SK-N-MC (cell line): ENCODE measurements at regions not wholly inside any gene's neighbourhood (a gene's known extent, or its start where the extent isn't known, plus 50 kb on each side); places are given as distances from the start of the nearest gene placed in this dataset.

ENCODE experiments used
- DNase-seq: peaks from one replicate; pipeline ENCODE4 v3.0.0-alpha.2; 2011; ENCODE audit warnings: low read depth, low spot score
- H3K27ac ChIP-seq: fragments of 200-600 bp; sonication (generic); 2 replicates; pipeline ENCODE4 v1.5.1; 2016; ENCODE audit warnings: mixed run types
- H3K36me3 ChIP-seq: fragments of 200-600 bp; sonication (generic); 2 replicates; pipeline ENCODE4 v1.6.1; 2017; ENCODE audit warnings: antibody characterized with exemption, low read length, mixed read lengths; ENCODE audit not compliant: insufficient read depth
- H3K4me3 ChIP-seq: fragments of 200-600 bp; sonication (generic); 2 replicates; pipeline ENCODE4 v1.5.1; 2016
- H3K9ac ChIP-seq: fragments of 200-600 bp; sonication (generic); 2 replicates; pipeline ENCODE4 v1.8.0; 2017; ENCODE audit warnings: mixed run types, mixed read lengths; ENCODE audit not compliant: insufficient read length
- H3K9me3 ChIP-seq: fragments of 200-600 bp; sonication (generic); 2 replicates; pipeline ENCODE4 v1.6.1; 2017; ENCODE audit warnings: low read depth, mild to moderate bottlenecking, antibody characterized with exemption, low read length, moderate library complexity, mixed read lengths
- EZH2 ChIP-seq: fragments of 200-600 bp; sonication (generic); IDR thresholded peaks from one replicate; pipeline ENCODE4 v1.6.1; 2017; ENCODE audit warnings: antibody characterized with exemption
- FOXP2 ChIP-seq: optimal IDR thresholded peaks from 2 replicates; pipeline ENCODE3; 2011; ENCODE audit warnings: mild to moderate bottlenecking, moderate library complexity; ENCODE audit not compliant: insufficient read depth; ENCODE audit errors: extremely low read length, control extremely low read depth
- POLR2AphosphoS5 ChIP-seq: IDR thresholded peaks from 2 replicates; pipeline ENCODE4 v1.6.1; 2012; ENCODE audit warnings: mild to moderate bottlenecking, low read depth, low read length, borderline replicate concordance

GRCh38 chr4:96166806-96167205 lies 326.9 kb downstream of the PDHA2 start:
- Histone ChIP-seq H3K9ac (no peak overlapping the region), H3K4me3 (no peak overlapping the region), H3K36me3 (no peaks in the 10 kb centered on the region), H3K9me3 (no peaks in the 10 kb centered on the region), H3K27ac (no peak overlapping the region)
- DNase-seq: no peak
- TF ChIP-seq EZH2: no peak
- no peak for TF ChIP-seq POLR2AphosphoS5
- no peak for TF ChIP-seq FOXP2

- no peak for DNase-seq
- Histone ChIP-seq H3K27ac (no peak overlapping the region), H3K36me3 (no peaks in the 10 kb centered on the region), H3K9ac (no peak overlapping the region), H3K9me3 (no peaks in the 10 kb centered on the region), H3K4me3 (no peak overlapping the region)
- TF ChIP-seq EZH2 (no peak), POLR2AphosphoS5 (no peak), FOXP2 (no peak)
Measured at GRCh38 chr4:96170198-96170597, 330.3 kb downstream of the PDHA2 start.

- no peaks in the 10 kb centered on the region for H3K36me3 ChIP-seq
- no peak overlapping the region for H3K4me3 ChIP-seq
- TF ChIP-seq EZH2 (no peak), POLR2AphosphoS5 (no peak), FOXP2 (no peak)
- DNase-seq: no peak
- H3K27ac ChIP-seq: no peak overlapping the region
- H3K9ac ChIP-seq: no peak overlapping the region
- H3K9me3 ChIP-seq: no peaks in the 10 kb centered on the region
Measured at GRCh38 chr4:96173756-96174155, 333.9 kb downstream of the PDHA2 start.

GRCh38 chr4:96175871-96176270 lies 336.0 kb downstream of the PDHA2 start:
- Histone ChIP-seq H3K27ac (no peak overlapping the region), H3K9me3 (no peaks in the 10 kb centered on the region), H3K36me3 (no peaks in the 10 kb centered on the region), H3K4me3 (no peak overlapping the region), H3K9ac (no peak overlapping the region)
- no peak for DNase-seq
- no peak for TF ChIP-seq FOXP2

- Histone ChIP-seq H3K36me3 (no peaks in the 10 kb centered on the region), H3K4me3 (no peak overlapping the region), H3K27ac (no peak overlapping the region), H3K9ac (no peak overlapping the region), H3K9me3 (no peaks in the 10 kb centered on the region)
- TF ChIP-seq POLR2AphosphoS5 (no peak), FOXP2 (no peak), EZH2 (no peak)
- peak; percentile 3 for DNase-seq
Measured at GRCh38 chr4:96183611-96184010, 343.7 kb downstream of the PDHA2 start.

GRCh38 chr4:96186593-96186992 lies 346.7 kb downstream of the PDHA2 start:
- Histone ChIP-seq H3K27ac (no peak overlapping the region), H3K36me3 (no peaks in the 10 kb centered on the region), H3K9ac (no peak overlapping the region), H3K9me3 (no peaks in the 10 kb centered on the region), H3K4me3 (no peak overlapping the region)
- no peak for DNase-seq
- TF ChIP-seq EZH2 (no peak), POLR2AphosphoS5 (no peak), FOXP2 (no peak)

- no peaks in the 10 kb centered on the region for H3K36me3 ChIP-seq
- H3K9ac ChIP-seq: no peak overlapping the region
- no peak overlapping the region for H3K4me3 ChIP-seq
- H3K9me3 ChIP-seq: no peaks in the 10 kb centered on the region
- DNase-seq: no peak
- no peak overlapping the region for H3K27ac ChIP-seq
- TF ChIP-seq POLR2AphosphoS5 (no peak), EZH2 (no peak), FOXP2 (no peak)
Measured at GRCh38 chr4:96189761-96190160, 349.9 kb downstream of the PDHA2 start.

- DNase-seq: no peak
- Histone ChIP-seq H3K9me3 (no peaks in the 10 kb centered on the region), H3K36me3 (no peaks in the 10 kb centered on the region), H3K9ac (no peak overlapping the region), H3K4me3 (no peak overlapping the region), H3K27ac (no peak overlapping the region)
- TF ChIP-seq EZH2 (no peak), FOXP2 (no peak), POLR2AphosphoS5 (no peak)
Measured at GRCh38 chr4:96193061-96193460, 353.2 kb downstream of the PDHA2 start.

GRCh38 chr4:96194993-96195392 lies 355.1 kb downstream of the PDHA2 start:
- H3K9me3 ChIP-seq: no peaks in the 10 kb centered on the region
- H3K36me3 ChIP-seq: no peaks in the 10 kb centered on the region
- no peak for DNase-seq
- H3K27ac ChIP-seq: no peak overlapping the region
- H3K9ac ChIP-seq: no peak overlapping the region
- no peak for TF ChIP-seq EZH2
- TF ChIP-seq FOXP2: no peak
- TF ChIP-seq POLR2AphosphoS5: no peak
- H3K4me3 ChIP-seq: no peak overlapping the region
